ENCODE measurements at regions not wholly inside any gene's neighbourhood (a gene's known extent, or its start where the extent isn't known, plus 50 kb on each side); places are given as distances from the start of the nearest gene placed in this dataset.

GRCh38 chr13:22223411-22223810 lies 552.5 kb downstream of the FGF9 start:
- intact Hi-C loops (cut with micrococcal nuclease; ENCODE audit: unreplicated experiment), result no loop called here
- Histone ChIP-seq H3K4me2 (no peak overlapping the region), H3K4me3 (no peak overlapping the region), H3K9me3 (ENCODE audit: insufficient read depth, low read depth) (no peaks in the 10 kb centered on the region), H4K20me1 (ENCODE audit: insufficient read depth) (no peaks in the 10 kb centered on the region; the same call in 1 of the 2 replicates), H3K27ac (no peak overlapping the region), H3K4me1 (replicated peaks; ENCODE audit: insufficient read depth) (no peaks in the 10 kb centered on the region), H3K9me2 (ENCODE audit: insufficient read depth) (no peaks in the 10 kb centered on the region), H3K79me2 (ENCODE audit: low read depth) (no peaks in the 10 kb centered on the region), H3K27me3 (ENCODE audit: insufficient read depth, low read depth) (peaks cover 84% of the 10 kb centered on the region), H3F3A (ENCODE audit: insufficient read depth, low read depth) (no peaks in the 10 kb centered on the region), H3K36me3 (ENCODE audit: low read depth) (no peaks in the 10 kb centered on the region), H2AFZ (no peak overlapping the region)
- TF ChIP-seq CTCF (conservative IDR thresholded peaks at IDR 0.05), result no peak
- TF ChIP-seq EZH2 (IDR thresholded peaks at IDR 0.05; ENCODE audit: low read depth), result no peak
- CTCF ChIA-PET, result no interaction called here
- no TSS peak for BruUV-seq (replicated peaks)
- POLR2A ChIA-PET (ENCODE audit: unreplicated experiment), result no interaction called here
- no peak for DNase-seq

- H3K4me3 ChIP-seq, result no peak overlapping the region
- no TSS peak for BruUV-seq (replicated peaks)
Measured at GRCh38 chr13:22226086-22226485, 555.2 kb downstream of the FGF9 start.

GRCh38 chr13:22227895-22228294 lies 557.0 kb downstream of the FGF9 start:
- ChIA-PET POLR2A (ENCODE audit: unreplicated experiment) (no interaction called here), CTCF (no interaction called here)
- intact Hi-C loops (cut with micrococcal nuclease; ENCODE audit: unreplicated experiment), result no loop called here

More at GRCh38 chr13:22226086-22226485, 555.2 kb downstream of the FGF9 start:
- no peak for DNase-seq
- Histone ChIP-seq H3K27ac (no peak overlapping the region), H2AFZ (no peak overlapping the region), H3K4me1 (replicated peaks; ENCODE audit: insufficient read depth) (no peaks in the 10 kb centered on the region), H3K27me3 (ENCODE audit: insufficient read depth, low read depth) (peaks cover 70% of the 10 kb centered on the region), H3K79me2 (ENCODE audit: low read depth) (no peaks in the 10 kb centered on the region), H3K4me2 (no peak overlapping the region), H3K36me3 (ENCODE audit: low read depth) (no peaks in the 10 kb centered on the region), H3K9me2 (ENCODE audit: insufficient read depth) (no peaks in the 10 kb centered on the region), H3F3A (ENCODE audit: insufficient read depth, low read depth) (no peaks in the 10 kb centered on the region), H3K9me3 (ENCODE audit: insufficient read depth, low read depth) (no peaks in the 10 kb centered on the region), H4K20me1 (ENCODE audit: insufficient read depth) (no peaks in the 10 kb centered on the region; the same call in 1 of the 2 replicates)
- intact Hi-C loops (cut with micrococcal nuclease; ENCODE audit: unreplicated experiment), result no loop called here
- POLR2A ChIA-PET (ENCODE audit: unreplicated experiment), result no interaction called here
- CTCF ChIA-PET, result no interaction called here
- TF ChIP-seq EZH2 (IDR thresholded peaks at IDR 0.05; ENCODE audit: low read depth), result no peak
- no peak for TF ChIP-seq CTCF (conservative IDR thresholded peaks at IDR 0.05)

More at GRCh38 chr13:22227895-22228294, 557.0 kb downstream of the FGF9 start:
- H3K27me3 ChIP-seq (ENCODE audit: insufficient read depth, low read depth), result peaks cover 59% of the 10 kb centered on the region
- no peak overlapping the region for H2AFZ ChIP-seq
- H3K9me3 ChIP-seq (ENCODE audit: insufficient read depth, low read depth), result no peaks in the 10 kb centered on the region
- H3K36me3 ChIP-seq (ENCODE audit: low read depth), result no peaks in the 10 kb centered on the region
- no peaks in the 10 kb centered on the region for H3K79me2 ChIP-seq (ENCODE audit: low read depth)
- no peaks in the 10 kb centered on the region; the same call in 1 of the 2 replicates for H4K20me1 ChIP-seq (ENCODE audit: insufficient read depth)
- TF ChIP-seq CTCF (conservative IDR thresholded peaks at IDR 0.05), result no peak
- no peak for TF ChIP-seq EZH2 (IDR thresholded peaks at IDR 0.05; ENCODE audit: low read depth)
- no peak overlapping the region for H3K4me2 ChIP-seq
- H3K27ac ChIP-seq, result no peak overlapping the region
- no TSS peak for BruUV-seq (replicated peaks)
- DNase-seq, result no peak
- H3K4me1 ChIP-seq (replicated peaks; ENCODE audit: insufficient read depth), result no peaks in the 10 kb centered on the region
- H3K9me2 ChIP-seq (ENCODE audit: insufficient read depth), result no peaks in the 10 kb centered on the region
- H3F3A ChIP-seq (ENCODE audit: insufficient read depth, low read depth), result no peaks in the 10 kb centered on the region
- H3K4me3 ChIP-seq, result no peak overlapping the region
